PC-9 (cell line): ENCODE measurements at regions not wholly inside any gene's neighbourhood (a gene's known extent, or its start where the extent isn't known, plus 50 kb on each side); places are given as distances from the start of the nearest gene placed in this dataset.
"Not testable (repeated sequence)": the region's sequence is repeated elsewhere in the genome, so short reads cannot be mapped to it uniquely, and the experiment has no call there.

Experiments
- BruUV-seq: library from RNA; stranded (reverse); fragments of 400-500 nt; replicated peaks from 2 replicates; lab custom pipeline; 2021; lab: Mats Ljungman, UMichigan
- CTCF ChIA-PET: fragments of 300-600 bp; sonication (Branson Sonifier 250); formaldehyde crosslinking; loops from one replicate; lab custom pipeline; 2022; ENCODE audit warnings: antibody characterized with exemption; lab: Charles Lee
- POLR2A ChIA-PET: fragments of 300-600 bp; sonication (Branson Sonifier 250); formaldehyde crosslinking; loops from one replicate; lab custom pipeline; 2022; ENCODE audit warnings: antibody characterized with exemption; ENCODE audit not compliant: unreplicated experiment; lab: Charles Lee
- DNase-seq, 2 experiments: peaks; one replicate each; pipeline versions ENCODE4 v3.0.0 to v3.0.0-alpha.2; 2015 to 2022; ENCODE audit warnings: mixed read lengths in 1 of 2
- H2AFZ ChIP-seq: fragments of 200-600 bp; sonication (generic); 2 replicates; pipeline ENCODE4 v1.8.1; 2017; ENCODE audit warnings: antibody characterized with exemption
- H3F3A ChIP-seq: fragments of 200-600 bp; sonication (generic); 2 replicates; pipeline ENCODE4 v1.8.1; 2017; ENCODE audit warnings: antibody characterized with exemption, mild to moderate bottlenecking, low read depth; ENCODE audit not compliant: insufficient read depth
- H3K27ac ChIP-seq: fragments of 200-600 bp; sonication (generic); 2 replicates; pipeline ENCODE4 v1.6.1; 2016; ENCODE audit warnings: mixed run types
- H3K27me3 ChIP-seq: fragments of 200-600 bp; sonication (generic); 2 replicates; pipeline ENCODE4 v1.6.1; 2016; ENCODE audit warnings: low read depth, mixed run types; ENCODE audit not compliant: insufficient read depth
- H3K36me3 ChIP-seq: fragments of 200-600 bp; sonication (generic); 2 replicates; pipeline ENCODE4 v1.6.1; 2016; ENCODE audit warnings: low read depth, mixed run types
- H3K4me1 ChIP-seq: fragments of 200-600 bp; sonication (generic); replicated peaks from 2 replicates; pipeline ENCODE4 v1.6.1; 2016; ENCODE audit warnings: mixed run types; ENCODE audit not compliant: insufficient read depth
- H3K4me2 ChIP-seq: fragments of 200-600 bp; sonication (generic); 2 replicates; pipeline ENCODE4 v1.6.1; 2017; ENCODE audit warnings: mixed run types
- H3K4me3 ChIP-seq: fragments of 200-600 bp; sonication (generic); 2 replicates; pipeline ENCODE4 v1.6.1; 2016; ENCODE audit warnings: mixed run types
- H3K79me2 ChIP-seq: fragments of 200-600 bp; sonication (generic); 2 replicates; pipeline ENCODE4 v1.6.1; 2017; ENCODE audit warnings: low read depth, mixed run types
- H3K9me2 ChIP-seq: fragments of 200-600 bp; sonication (generic); 2 replicates; pipeline ENCODE4 v1.8.1; 2017; ENCODE audit warnings: mild to moderate bottlenecking; ENCODE audit not compliant: insufficient read depth
- H3K9me3 ChIP-seq: fragments of 200-600 bp; sonication (generic); 2 replicates; pipeline ENCODE4 v1.8.1; 2016; ENCODE audit warnings: low read depth; ENCODE audit not compliant: insufficient read depth
- H4K20me1 ChIP-seq: fragments of 200-600 bp; sonication (generic); 2 replicates; pipeline ENCODE4 v1.8.1; 2017; ENCODE audit not compliant: insufficient read depth
- EZH2 ChIP-seq: fragments of 200-600 bp; sonication (generic); IDR thresholded peaks from 2 replicates; pipeline ENCODE4 v1.8.0; 2017; ENCODE audit warnings: antibody characterized with exemption, low read depth
- intact Hi-C: fragments of 100-400 bp; cut with micrococcal nuclease; formaldehyde crosslinking; loops from one replicate; pipeline ENCODE4 v1.10.0; 2022; ENCODE audit not compliant: unreplicated experiment
- TF ChIP-seq, protein P1 (sequence below): fragments of 200-600 bp; sonication (generic); conservative IDR thresholded peaks from 2 replicates; pipeline ENCODE4 v1.6.1; 2017; ENCODE audit warnings: mixed run types, antibody characterized with exemption, mild to moderate bottlenecking, moderate library complexity

DNA sequence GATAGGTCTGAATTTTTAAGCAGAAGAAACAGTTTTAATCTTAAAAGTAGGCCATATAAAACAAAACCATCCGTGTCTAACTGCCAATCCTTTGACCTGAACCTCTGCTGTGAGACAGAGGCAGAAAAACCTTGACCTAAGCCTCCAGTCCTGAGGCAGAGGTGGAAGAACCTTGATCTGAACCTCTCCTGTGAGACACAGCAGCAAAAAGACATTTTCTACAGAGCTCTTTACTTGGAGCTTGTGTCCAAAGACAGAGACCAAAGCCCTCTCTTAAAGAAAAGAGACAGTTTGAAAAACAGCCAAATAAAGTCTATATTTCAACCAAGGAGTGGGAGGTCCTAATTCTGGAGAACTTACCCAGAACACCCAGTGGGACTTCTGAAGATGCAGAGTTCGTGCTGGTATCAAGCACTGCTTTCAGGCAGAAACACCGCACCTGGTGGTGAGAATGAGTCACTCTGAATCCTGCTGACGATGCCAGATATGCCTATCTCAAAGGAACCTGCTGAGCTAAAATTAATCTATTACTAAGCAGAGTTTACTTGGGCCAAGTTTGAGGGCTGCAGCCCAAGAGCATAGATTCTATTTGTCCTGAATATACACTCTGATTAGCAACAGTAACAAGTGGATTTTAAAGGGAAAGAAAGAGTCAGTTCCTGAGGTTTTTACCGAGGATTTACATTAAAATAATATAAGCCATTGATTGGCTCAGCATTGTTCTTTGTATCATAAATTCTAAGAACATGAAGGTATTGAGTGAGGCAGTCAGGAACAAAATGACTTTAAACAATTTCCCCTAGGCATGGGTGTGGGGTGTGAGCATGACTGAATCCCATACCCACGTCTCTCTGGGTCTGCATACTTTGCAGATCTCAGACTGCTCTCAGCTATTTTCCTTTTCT, 806.4 kb downstream of the TRIB2 start:
- CTCF ChIA-PET: no interaction called here
- no peak overlapping the region for H3K4me3 ChIP-seq
- no peaks in the 10 kb centered on the region for H4K20me1 ChIP-seq
- H3K79me2 ChIP-seq: no peaks in the 10 kb centered on the region
- intact Hi-C loops: no loop called here
- no peaks in the 10 kb centered on the region for H3K27me3 ChIP-seq
- BruUV-seq: no TSS peak
- H3K27ac ChIP-seq: 0 out of 2 replicates have a peak overlapping the region, but pooled peaks have one; percentile 10
- DNase-seq: peak; percentile 8 to 44
- no peaks in the 10 kb centered on the region for H3K9me3 ChIP-seq
- H2AFZ ChIP-seq: 0 out of 2 replicates have a peak overlapping the region, but pooled peaks have one; percentile 1
- no peaks in the 10 kb centered on the region for H3K9me2 ChIP-seq
- 0 out of 2 replicates have a peak, but pooled peaks cover 3% of the 10 kb centered on the region for H3F3A ChIP-seq
- POLR2A ChIA-PET: no interaction called here
- H3K4me1 ChIP-seq: 0 out of 2 replicates have a peak, but pooled peaks cover 9% of the 10 kb centered on the region
- peak overlapping the region; percentile 7 for H3K4me2 ChIP-seq
- no peaks in the 10 kb centered on the region for H3K36me3 ChIP-seq
- no peak for TF ChIP-seq EZH2
- TF ChIP-seq, protein P1, sequence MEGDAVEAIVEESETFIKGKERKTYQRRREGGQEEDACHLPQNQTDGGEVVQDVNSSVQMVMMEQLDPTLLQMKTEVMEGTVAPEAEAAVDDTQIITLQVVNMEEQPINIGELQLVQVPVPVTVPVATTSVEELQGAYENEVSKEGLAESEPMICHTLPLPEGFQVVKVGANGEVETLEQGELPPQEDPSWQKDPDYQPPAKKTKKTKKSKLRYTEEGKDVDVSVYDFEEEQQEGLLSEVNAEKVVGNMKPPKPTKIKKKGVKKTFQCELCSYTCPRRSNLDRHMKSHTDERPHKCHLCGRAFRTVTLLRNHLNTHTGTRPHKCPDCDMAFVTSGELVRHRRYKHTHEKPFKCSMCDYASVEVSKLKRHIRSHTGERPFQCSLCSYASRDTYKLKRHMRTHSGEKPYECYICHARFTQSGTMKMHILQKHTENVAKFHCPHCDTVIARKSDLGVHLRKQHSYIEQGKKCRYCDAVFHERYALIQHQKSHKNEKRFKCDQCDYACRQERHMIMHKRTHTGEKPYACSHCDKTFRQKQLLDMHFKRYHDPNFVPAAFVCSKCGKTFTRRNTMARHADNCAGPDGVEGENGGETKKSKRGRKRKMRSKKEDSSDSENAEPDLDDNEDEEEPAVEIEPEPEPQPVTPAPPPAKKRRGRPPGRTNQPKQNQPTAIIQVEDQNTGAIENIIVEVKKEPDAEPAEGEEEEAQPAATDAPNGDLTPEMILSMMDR: no peak

DNA sequence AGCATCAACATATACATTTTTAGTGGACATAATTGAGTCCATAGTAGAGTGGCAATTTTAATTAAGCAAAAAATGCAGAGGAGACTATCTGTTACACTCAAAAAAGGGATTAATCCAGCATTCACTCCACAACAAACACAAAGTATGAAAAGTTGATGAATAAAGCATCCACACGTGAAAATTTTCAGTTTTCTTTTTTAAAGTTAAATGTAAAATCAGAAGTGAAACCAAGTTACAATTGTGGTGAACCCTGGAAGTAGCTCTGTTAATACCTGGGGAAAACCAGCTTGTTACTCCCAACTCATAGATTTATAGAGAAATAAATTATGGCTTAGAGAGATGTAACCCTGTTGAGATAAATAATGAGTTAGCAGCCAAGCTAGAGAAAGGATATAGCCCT, 807.8 kb downstream of the TRIB2 start:
- H3F3A ChIP-seq: 0 out of 2 replicates have a peak, but pooled peaks cover 3% of the 10 kb centered on the region
- no peak overlapping the region for H3K27ac ChIP-seq
- H4K20me1 ChIP-seq: no peaks in the 10 kb centered on the region
- 0 out of 2 replicates have a peak, but pooled peaks cover 9% of the 10 kb centered on the region for H3K4me1 ChIP-seq
- no peaks in the 10 kb centered on the region for H3K9me2 ChIP-seq
- intact Hi-C loops: no loop called here
- TF ChIP-seq, protein P1: no peak
- TF ChIP-seq EZH2: no peak
- no peak overlapping the region for H3K4me3 ChIP-seq
- DNase-seq: no peak
- BruUV-seq: no TSS peak
- POLR2A ChIA-PET: no interaction called here
- H3K36me3 ChIP-seq: no peaks in the 10 kb centered on the region
- no peak overlapping the region for H2AFZ ChIP-seq
- no peaks in the 10 kb centered on the region for H3K27me3 ChIP-seq
- H3K79me2 ChIP-seq: no peaks in the 10 kb centered on the region
- H3K9me3 ChIP-seq: no peaks in the 10 kb centered on the region
- H3K4me2 ChIP-seq: no peak overlapping the region
- CTCF ChIA-PET: no interaction called here

DNA sequence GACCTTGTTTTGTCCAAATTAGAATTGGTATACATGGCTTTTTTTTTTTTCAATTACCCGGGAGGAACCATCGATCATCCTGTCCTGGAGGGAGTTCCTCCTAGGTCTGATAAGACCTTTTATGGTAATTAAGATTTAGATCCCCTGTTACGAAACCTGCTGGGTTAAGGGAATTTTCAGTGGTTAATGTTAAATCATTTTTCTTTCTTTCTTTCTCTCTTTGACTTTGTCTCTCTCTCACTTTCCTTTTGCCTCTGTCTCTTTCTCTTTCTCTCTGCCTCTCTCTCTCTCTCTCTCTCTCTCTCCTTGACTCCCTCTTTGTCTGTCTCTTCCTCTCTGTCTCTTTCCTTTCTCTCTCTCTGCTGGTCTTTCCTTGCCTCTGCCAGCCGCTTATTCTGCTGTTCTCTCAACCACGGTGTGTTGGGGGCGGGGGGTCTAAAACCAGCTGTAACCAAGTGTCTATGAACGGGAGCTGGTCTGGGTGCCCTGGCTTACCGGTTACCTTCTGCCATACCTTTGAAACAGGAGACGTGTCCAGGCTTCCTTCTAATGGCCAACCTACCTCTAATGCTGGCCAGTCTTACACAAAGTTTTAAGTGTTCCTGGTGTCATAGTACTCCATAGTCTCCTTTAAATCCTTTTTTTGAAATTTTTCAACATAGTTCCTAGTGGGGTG, 815.1 kb downstream of the TRIB2 start:
- H3K4me2 ChIP-seq, H3K36me3 ChIP-seq, CTCF ChIA-PET, H3K79me2 ChIP-seq, intact Hi-C loops, H4K20me1 ChIP-seq, POLR2A ChIA-PET, H3K27ac ChIP-seq, H3K27me3 ChIP-seq, H2AFZ ChIP-seq, H3K9me2 ChIP-seq, H3K4me3 ChIP-seq, BruUV-seq, H3K9me3 ChIP-seq, H3K4me1 ChIP-seq, H3F3A ChIP-seq, DNase-seq: not testable (repeated sequence)

DNA sequence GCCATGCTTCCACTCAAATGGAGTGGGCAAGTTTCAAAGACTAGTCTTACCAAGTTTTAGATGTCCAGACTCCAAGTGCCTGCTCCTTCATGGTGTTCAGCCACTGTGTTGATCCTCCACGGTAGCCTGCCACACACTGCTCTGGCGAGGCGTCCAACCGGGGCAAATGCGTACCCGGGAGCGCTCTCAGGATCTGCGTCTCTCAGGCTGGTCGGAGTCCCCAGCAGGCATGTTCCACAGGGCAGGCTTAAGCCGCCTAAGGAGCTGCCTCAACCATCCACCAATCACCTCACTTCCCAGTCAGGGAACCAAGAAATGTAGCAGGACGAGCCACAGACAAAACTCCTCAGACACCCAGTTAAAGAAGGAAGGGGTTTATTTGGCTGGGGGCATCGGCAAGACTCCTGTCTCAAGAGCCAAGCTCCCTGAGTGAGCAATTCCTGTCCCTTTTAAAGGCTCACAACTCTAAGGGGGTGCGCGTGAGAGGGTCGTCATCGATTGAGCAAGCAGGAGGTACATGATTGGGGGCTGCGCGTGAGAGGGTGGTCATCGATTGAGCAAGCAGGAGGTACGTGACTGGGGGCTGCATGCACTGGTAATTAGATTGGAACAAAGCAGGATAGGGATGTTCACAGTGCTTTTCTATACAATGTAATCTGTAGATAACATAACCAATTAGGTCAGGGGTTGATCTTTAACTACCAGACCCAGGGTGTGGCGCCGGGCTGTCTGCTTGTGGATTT, 816.2 kb downstream of the TRIB2 start:
- H3K4me2 ChIP-seq, H3K4me1 ChIP-seq, H3K27me3 ChIP-seq, POLR2A ChIA-PET, BruUV-seq, H3K9me2 ChIP-seq, H3K36me3 ChIP-seq, H3K4me3 ChIP-seq, H3F3A ChIP-seq, DNase-seq, H3K27ac ChIP-seq, H3K9me3 ChIP-seq, H2AFZ ChIP-seq, CTCF ChIA-PET, intact Hi-C loops, H3K79me2 ChIP-seq, H4K20me1 ChIP-seq: not testable (repeated sequence)
